Keratinocyte (primary cell): ENCODE measurements at regions not wholly inside any gene's neighbourhood (a gene's known extent, or its start where the extent isn't known, plus 50 kb on each side); places are given as distances from the start of the nearest gene placed in this dataset.

Source experiments
- CTCF ChIP-seq, 3 experiments: IDR thresholded peaks in 1 of 3; conservative IDR thresholded peaks in 1 of 3; optimal IDR thresholded peaks in 1 of 3; 2 replicates in 2 of 3; 3 replicates in 1 of 3; pipeline versions ENCODE3 to v1.5.1; 2011; ENCODE audit warnings: low read length in 3 of 3, mild to moderate bottlenecking in 3 of 3, moderate library complexity in 2 of 3, control low read depth in 1 of 3, inconsistent platforms in 1 of 3; ENCODE audit not compliant: insufficient read depth in 2 of 3; ENCODE audit errors: extremely low read depth in 1 of 3
- EZH2 ChIP-seq: IDR thresholded peaks from one replicate; pipeline ENCODE4 v1.6.1; 2012; ENCODE audit warnings: inconsistent platforms, mild to moderate bottlenecking, low read length, moderate library complexity

GRCh38 chr16:9680019-9680655 is 502.1 kb downstream of the GRIN2A start:
- TF ChIP-seq CTCF (optimal IDR thresholded peaks at IDR 0.05 in 1 of 3, IDR thresholded peaks at IDR 0.05 in 1 of 3, conservative IDR thresholded peaks at IDR 0.05 in 1 of 3; ENCODE audit: extremely low read depth in 1 of 3, insufficient read depth in 2 of 3, low read length in 3 of 3) (no peak), EZH2 (no peak)
